Upper lobe of left lung (tissue), 6 donors: ENCODE measurements at regions not wholly inside any gene's neighbourhood (a gene's known extent, or its start where the extent isn't known, plus 50 kb on each side); places are given as distances from the start of the nearest gene placed in this dataset.

ENCODE experiments used
- ATAC-seq, 2 donors: fragments of 200-7000 bp; cut with Tn5 transposase; one replicate each; pipeline ENCODE4 v1.9.1; 2022; ENCODE audit warnings: mild to moderate bottlenecking in 2 of 2, moderate library complexity in 2 of 2; ENCODE audit not compliant: low FRiP score in 2 of 2
- DNase-seq, 2 donors: peaks; one replicate each; pipeline ENCODE4 v3.0.0-alpha.2; 2019 to 2020
- H3K27ac ChIP-seq, 4 donors: fragments of 200-600 bp; sonication (generic); one replicate each; pipeline ENCODE4 v1.5.1; 2016 to 2019
- H3K27me3 ChIP-seq, 4 donors: fragments of 200-600 bp; sonication (generic); one replicate each; pipeline ENCODE4 v1.5.1; 2017 to 2019
- H3K36me3 ChIP-seq, 4 donors: fragments of 200-600 bp; sonication (generic); one replicate each; pipeline ENCODE4 v1.5.1; 2016 to 2019
- H3K4me1 ChIP-seq, 4 donors: fragments of 200-600 bp; sonication (generic); one replicate each; pipeline ENCODE4 v1.5.1; 2018 to 2019
- H3K4me3 ChIP-seq, 4 donors: fragments of 200-600 bp; sonication (generic); one replicate each; pipeline ENCODE4 v1.5.1; 2017 to 2019; ENCODE audit warnings: mild to moderate bottlenecking in 2 of 4, moderate library complexity in 1 of 4
- H3K9me3 ChIP-seq, 4 donors: fragments of 200-600 bp; sonication (generic); one replicate each; pipeline ENCODE4 v1.5.1; 2018 to 2019
- CTCF ChIP-seq, 6 experiments: fragments of 450-650 bp in 4 of 6; fragments of 200-600 bp in 2 of 6; sonication (generic) in 2 of 6; IDR thresholded peaks; one replicate each; pipeline ENCODE4 v1.5.1; 2016 to 2019; ENCODE audit warnings: antibody characterized with exemption in 6 of 6
- EP300 ChIP-seq, 4 donors: sonication (generic); formaldehyde crosslinking; IDR thresholded peaks; one replicate each; pipeline ENCODE4 v1.5.1; 2017; ENCODE audit warnings: antibody characterized with exemption in 4 of 4, control low read depth in 2 of 4
- POLR2A ChIP-seq, 4 donors: fragments of 450-650 bp; IDR thresholded peaks; one replicate each; pipeline ENCODE4 v1.5.1; 2016 to 2017; ENCODE audit warnings: antibody characterized with exemption in 4 of 4, mild to moderate bottlenecking in 2 of 4
- POLR2AphosphoS5 ChIP-seq, 2 donors: sonication (generic); formaldehyde crosslinking; IDR thresholded peaks; one replicate each; pipeline ENCODE4 v1.5.1; 2017; ENCODE audit warnings: antibody characterized with exemption in 2 of 2
- WGBS, 2 donors: methylation state at CpG; one replicate each; pipeline ENCODE4 v1.1.5; 2017 to 2018; 5-methylcytosine and 5-hydroxymethylcytosine counted together
- donor health status: DM: no; HTN: no; CAD: no; lungs with moderate emphysema.
- donor health status: DM: no; HTN: yes; CAD: no; lungs with severe emphysema.

- no peak for ATAC-seq
- no peak for TF ChIP-seq POLR2AphosphoS5 (IDR thresholded peaks at IDR 0.05)
- no peak for TF ChIP-seq EP300 (IDR thresholded peaks at IDR 0.05)
- no peak for TF ChIP-seq POLR2A (IDR thresholded peaks at IDR 0.05)
- no peak for TF ChIP-seq CTCF (IDR thresholded peaks at IDR 0.05)
- no peaks in the 10 kb centered on the region for H3K9me3 ChIP-seq
- no peaks in the 10 kb centered on the region for H3K4me1 ChIP-seq
- H3K36me3 ChIP-seq = no peaks in the 10 kb centered on the region
- H3K27ac ChIP-seq = no peak overlapping the region
- no peak overlapping the region for H3K4me3 ChIP-seq
- no peaks in the 10 kb centered on the region for H3K27me3 ChIP-seq
- WGBS, 2 donors = 76 to 77% methylated on average over 1 of the region's 1 CpG
- no peak for DNase-seq
Observed at GRCh38 chr5:93154535-93154934, 426.5 kb downstream of the NR2F1-AS1 start.

- DNase-seq (no peak), ATAC-seq (no peak)
- Histone ChIP-seq H3K4me1 (no peaks in the 10 kb centered on the region), H3K27me3 (no peaks in the 10 kb centered on the region), H3K27ac (no peak overlapping the region), H3K4me3 (no peak overlapping the region), H3K36me3 (no peaks in the 10 kb centered on the region), H3K9me3 (no peaks in the 10 kb centered on the region)
- WGBS, 2 donors = 66 to 67% methylated on average over 3 of the region's 3 CpGs
- TF ChIP-seq EP300 (IDR thresholded peaks at IDR 0.05) (no peak), CTCF (IDR thresholded peaks at IDR 0.05) (no peak), POLR2A (IDR thresholded peaks at IDR 0.05) (no peak), POLR2AphosphoS5 (IDR thresholded peaks at IDR 0.05) (no peak)
Observed at GRCh38 chr5:93153461-93153860, 427.6 kb downstream of the NR2F1-AS1 start.

- Histone ChIP-seq H3K4me3 (no peak overlapping the region), H3K27me3 (no peaks in the 10 kb centered on the region), H3K9me3 (no peaks in the 10 kb centered on the region), H3K27ac (no peak overlapping the region), H3K4me1 (no peaks in the 10 kb centered on the region), H3K36me3 (no peaks in the 10 kb centered on the region)
- DNase-seq = no peak
- TF ChIP-seq POLR2A (IDR thresholded peaks at IDR 0.05) = no peak
- TF ChIP-seq EP300 (IDR thresholded peaks at IDR 0.05) = no peak
- TF ChIP-seq POLR2AphosphoS5 (IDR thresholded peaks at IDR 0.05) = no peak
- TF ChIP-seq CTCF (IDR thresholded peaks at IDR 0.05) = no peak
- 78% methylated on average over 5 of the region's 5 CpGs for WGBS, 2 donors
- ATAC-seq = no peak
Observed at GRCh38 chr5:93151896-93152295, 429.1 kb downstream of the NR2F1-AS1 start.

- no peak overlapping the region for H3K4me3 ChIP-seq
- no peaks in the 10 kb centered on the region for H3K4me1 ChIP-seq
- TF ChIP-seq POLR2AphosphoS5 (IDR thresholded peaks at IDR 0.05) = no peak
- no peak for TF ChIP-seq CTCF (IDR thresholded peaks at IDR 0.05)
- TF ChIP-seq POLR2A (IDR thresholded peaks at IDR 0.05) = no peak
- no peak for TF ChIP-seq EP300 (IDR thresholded peaks at IDR 0.05)
- no peaks in the 10 kb centered on the region for H3K36me3 ChIP-seq
- no peak for DNase-seq
- no peaks in the 10 kb centered on the region for H3K9me3 ChIP-seq
- no peak overlapping the region for H3K27ac ChIP-seq
- no peak for ATAC-seq
- H3K27me3 ChIP-seq = no peaks in the 10 kb centered on the region
Observed at GRCh38 chr5:93151121-93151520, 429.9 kb downstream of the NR2F1-AS1 start.

- TF ChIP-seq POLR2A (IDR thresholded peaks at IDR 0.05) = no peak
- no peak for TF ChIP-seq EP300 (IDR thresholded peaks at IDR 0.05)
- TF ChIP-seq CTCF (IDR thresholded peaks at IDR 0.05) = no peak
- TF ChIP-seq POLR2AphosphoS5 (IDR thresholded peaks at IDR 0.05) = no peak
- Histone ChIP-seq H3K9me3 (no peaks in the 10 kb centered on the region), H3K27ac (no peak overlapping the region), H3K36me3 (no peaks in the 10 kb centered on the region), H3K4me3 (no peak overlapping the region), H3K4me1 (no peaks in the 10 kb centered on the region), H3K27me3 (no peaks in the 10 kb centered on the region)
- DNase-seq (no peak), ATAC-seq (peak in 1 of 2 donors; percentile 39)
- 87 to 100% methylated on average over 3 of the region's 3 CpGs for WGBS, 2 donors
Observed at GRCh38 chr5:93150311-93151012, 430.6 kb downstream of the NR2F1-AS1 start.
